Limb (tissue), 2 donors: ENCODE measurements at regions not wholly inside any gene's neighbourhood (a gene's known extent, or its start where the extent isn't known, plus 50 kb on each side); places are given as distances from the start of the nearest gene placed in this dataset.
"Not testable (repeated sequence)": the region's sequence is repeated elsewhere in the genome, so short reads cannot be mapped to it uniquely, and the experiment has no call there.

Experiments used
- DNase-seq, 2 donors: peaks; one replicate each; pipeline ENCODE4 v3.0.0-alpha.2; 2016; ENCODE audit errors: extremely low spot score in 2 of 2

- DNase-seq, result no peak
Observed at GRCh38 chr20:53800883-53801604, 207.4 kb upstream of the ZNF217 start.

- DNase-seq, result no peak
Observed at GRCh38 chr20:53800418-53800817, 206.8 kb upstream of the ZNF217 start.

GRCh38 chr20:53797085-53797484, 203.4 kb upstream of the ZNF217 start:
- DNase-seq, result no peak

GRCh38 chr20:53795170-53795569, 201.5 kb upstream of the ZNF217 start:
- DNase-seq, result no peak

GRCh38 chr20:53794529-53795115, 201.0 kb upstream of the ZNF217 start:
- DNase-seq, result no peak

- DNase-seq, result no peak
Observed at GRCh38 chr20:53793783-53794383, 200.2 kb upstream of the ZNF217 start.

GRCh38 chr20:53792946-53793536, 199.4 kb upstream of the ZNF217 start:
- DNase-seq, result no peak

- no peak for DNase-seq
Observed at GRCh38 chr20:53789989-53790675, 196.5 kb upstream of the ZNF217 start.

GRCh38 chr20:53788253-53789022, 194.8 kb upstream of the ZNF217 start:
- no peak for DNase-seq

GRCh38 chr20:53787491-53787931, 193.9 kb upstream of the ZNF217 start:
- DNase-seq, result not testable (repeated sequence)

- DNase-seq, result no peak
Observed at GRCh38 chr20:53786445-53787267, 193.0 kb upstream of the ZNF217 start.

- no peak for DNase-seq
Observed at GRCh38 chr20:53786071-53786444, 192.4 kb upstream of the ZNF217 start.

GRCh38 chr20:53785320-53785719, 191.7 kb upstream of the ZNF217 start:
- no peak for DNase-seq

- no peak for DNase-seq
Observed at GRCh38 chr20:53783768-53784167, 190.1 kb upstream of the ZNF217 start.

- DNase-seq, result no peak
Observed at GRCh38 chr20:53782612-53783246, 189.1 kb upstream of the ZNF217 start.

- no peak for DNase-seq
Observed at GRCh38 chr20:53779822-53780221, 186.2 kb upstream of the ZNF217 start.

- DNase-seq, result no peak
Observed at GRCh38 chr20:53778736-53779135, 185.1 kb upstream of the ZNF217 start.

GRCh38 chr20:53778041-53778516, 184.4 kb upstream of the ZNF217 start:
- no peak for DNase-seq

GRCh38 chr20:53777402-53777801, 183.8 kb upstream of the ZNF217 start:
- not testable (repeated sequence) for DNase-seq

GRCh38 chr20:53776858-53777257, 183.2 kb upstream of the ZNF217 start:
- no peak for DNase-seq
